HG03575 (cell line): ENCODE measurements at regions not wholly inside any gene's neighbourhood (a gene's known extent, or its start where the extent isn't known, plus 50 kb on each side); places are given as distances from the start of the nearest gene placed in this dataset.

Source experiments
- ATAC-seq: cut with Tn5 transposase; IDR thresholded peaks from one replicate; pipeline ENCODE4 v1.9.1; 2021; ENCODE audit not compliant: unreplicated experiment, insufficient number of reproducible peaks, low FRiP score; ENCODE audit errors: extremely low read depth

GRCh38 chr4:173699841-173700475 lies 169.9 kb upstream of the HAND2 start:
- no peak for ATAC-seq

- ATAC-seq: no peak
Measured at GRCh38 chr4:173698557-173699262, 168.7 kb upstream of the HAND2 start.

GRCh38 chr4:173697840-173698239 lies 167.8 kb upstream of the HAND2 start:
- no peak for ATAC-seq

GRCh38 chr4:173696551-173696950 lies 166.5 kb upstream of the HAND2 start:
- ATAC-seq: no peak

- ATAC-seq: no peak
Measured at GRCh38 chr4:173696011-173696410, 166.0 kb upstream of the HAND2 start.

GRCh38 chr4:173685831-173686210 lies 155.8 kb upstream of the HAND2 start:
- ATAC-seq: no peak

GRCh38 chr4:173685165-173685830 lies 155.3 kb upstream of the HAND2 start:
- ATAC-seq: no peak

GRCh38 chr4:173684223-173684622 lies 154.2 kb upstream of the HAND2 start:
- ATAC-seq: no peak

- no peak for ATAC-seq
Measured at GRCh38 chr4:173682609-173683008, 152.6 kb upstream of the HAND2 start.

GRCh38 chr4:173680278-173680677 lies 150.2 kb upstream of the HAND2 start:
- no peak for ATAC-seq

GRCh38 chr4:173675446-173675845 lies 145.4 kb upstream of the HAND2 start:
- ATAC-seq: no peak

GRCh38 chr4:173669460-173670179 lies 139.6 kb upstream of the HAND2 start:
- no peak for ATAC-seq

GRCh38 chr4:173661001-173661400 lies 131.0 kb upstream of the HAND2 start:
- no peak for ATAC-seq

- no peak for ATAC-seq
Measured at GRCh38 chr4:173656898-173657297, 126.9 kb upstream of the HAND2 start.

GRCh38 chr4:173652283-173652931 lies 122.4 kb upstream of the HAND2 start:
- no peak for ATAC-seq

- no peak for ATAC-seq
Measured at GRCh38 chr4:173651651-173652282, 121.7 kb upstream of the HAND2 start.

- no peak for ATAC-seq
Measured at GRCh38 chr4:173647902-173648301, 117.9 kb upstream of the HAND2 start.

- ATAC-seq: no peak
Measured at GRCh38 chr4:173642509-173642908, 112.5 kb upstream of the HAND2 start.

GRCh38 chr4:173635395-173635794 lies 105.4 kb upstream of the HAND2 start:
- ATAC-seq: no peak
